Testis (tissue), 2 donors: ENCODE measurements at regions not wholly inside any gene's neighbourhood (a gene's known extent, or its start where the extent isn't known, plus 50 kb on each side); places are given as distances from the start of the nearest gene placed in this dataset.

ENCODE experiments used
- CTCF ChIP-seq, 3 experiments: fragments of 450-650 bp in 2 of 3; fragments of 200-600 bp in 1 of 3; sonication (generic) in 1 of 3; IDR thresholded peaks; one replicate each; pipeline ENCODE4 v1.5.1; 2016 to 2019; ENCODE audit warnings: antibody characterized with exemption in 3 of 3, mild to moderate bottlenecking in 2 of 3, moderate library complexity in 1 of 3
- POLR2A ChIP-seq: fragments of 450-650 bp; IDR thresholded peaks from one replicate; pipeline ENCODE4 v1.6.1; 2017; ENCODE audit warnings: antibody characterized with exemption, mild to moderate bottlenecking, moderate library complexity

- TF ChIP-seq CTCF (IDR thresholded peaks at IDR 0.05), result no peak
- no peak for TF ChIP-seq POLR2A
These were observed 63.1 kb upstream of the RANBP6 start for GRCh38 chr9:6078382-6079105.
